ENCODE measurements at regions not wholly inside any gene's neighbourhood (a gene's known extent, or its start where the extent isn't known, plus 50 kb on each side); places are given as distances from the start of the nearest gene placed in this dataset.

- Histone ChIP-seq H3K9me3 (ENCODE audit: control insufficient read depth in 2 of 3, low read length in 3 of 3) (no peaks in the 10 kb centered on the region), H3K27ac (ENCODE audit: low read depth, low read length) (no peak overlapping the region), H3K4me3 (ENCODE audit: low read length) (no peak overlapping the region), H3K27me3 (ENCODE audit: control insufficient read depth in 2 of 2, insufficient read depth in 2 of 2, low read length in 2 of 2) (no peaks in the 10 kb centered on the region), H3K4me1 (ENCODE audit: control insufficient read depth in 2 of 2, insufficient read depth in 2 of 2, low read length in 2 of 2) (no peaks in the 10 kb centered on the region), H3K36me3 (ENCODE audit: control insufficient read depth in 2 of 3, insufficient read depth in 3 of 3, low read length in 3 of 3) (no peaks in the 10 kb centered on the region)
- intact Hi-C loops (cut with micrococcal nuclease) = no loop called here
- H3K27me3 Mint-ChIP-seq = no peaks in the 10 kb centered on the region
- H3K4me3 Mint-ChIP-seq = no peak overlapping the region
- no peak overlapping the region for H3K27ac Mint-ChIP-seq
- ATAC-seq (no peak), DNase-seq (no peak)
- H3K9me3 Mint-ChIP-seq = peaks cover 0 to 19% (median 3%) of the 10 kb centered on the region in 11 donors
- CTCF ChIA-PET = no interaction called here
- no peaks in the 10 kb centered on the region for H3K36me3 Mint-ChIP-seq
- POLR2A ChIA-PET = no interaction called here
- H3K4me1 Mint-ChIP-seq = no peaks in the 10 kb centered on the region
Observed at GRCh38 chr3:182111967-182112366, 400.2 kb downstream of the SOX2 start.

GRCh38 chr3:182115328-182116015 lies 403.7 kb downstream of the SOX2 start:
- no peaks in the 10 kb centered on the region for H3K4me1 ChIP-seq (ENCODE audit: control insufficient read depth in 2 of 2, insufficient read depth in 2 of 2, low read length in 2 of 2)
- no peaks in the 10 kb centered on the region for H3K36me3 ChIP-seq (ENCODE audit: control insufficient read depth in 2 of 3, insufficient read depth in 3 of 3, low read length in 3 of 3)
- H3K27ac ChIP-seq (ENCODE audit: low read depth, low read length) = no peak overlapping the region
- no peak overlapping the region for H3K4me3 ChIP-seq (ENCODE audit: low read length)
- Mint-ChIP-seq H3K27me3 (no peaks in the 10 kb centered on the region), H3K4me3 (no peak overlapping the region), H3K36me3 (no peaks in the 10 kb centered on the region), H3K9me3 (peaks cover 0 to 8% (median 0%) of the 10 kb centered on the region in 11 donors), H3K4me1 (no peaks in the 10 kb centered on the region), H3K27ac (no peak overlapping the region)
- intact Hi-C loops (cut with micrococcal nuclease) = no loop called here
- POLR2A ChIA-PET = no interaction called here
- DNase-seq = no peak
- no peak for ATAC-seq
- no peaks in the 10 kb centered on the region for H3K27me3 ChIP-seq (ENCODE audit: control insufficient read depth in 2 of 2, insufficient read depth in 2 of 2, low read length in 2 of 2)
- H3K9me3 ChIP-seq (ENCODE audit: control insufficient read depth in 2 of 3, low read length in 3 of 3) = no peaks in the 10 kb centered on the region
- CTCF ChIA-PET = no interaction called here

GRCh38 chr3:182116386-182116785 lies 404.7 kb downstream of the SOX2 start:
- no peak overlapping the region for H3K27ac ChIP-seq (ENCODE audit: low read depth, low read length)
- H3K4me3 ChIP-seq (ENCODE audit: low read length) = no peak overlapping the region
- DNase-seq = no peak
- Mint-ChIP-seq H3K4me3 (no peak overlapping the region), H3K9me3 (peaks cover 0 to 5% (median 0%) of the 10 kb centered on the region in 11 donors), H3K27me3 (no peaks in the 10 kb centered on the region), H3K4me1 (no peaks in the 10 kb centered on the region), H3K36me3 (no peaks in the 10 kb centered on the region), H3K27ac (no peak overlapping the region)
- ChIA-PET CTCF (no interaction called here), POLR2A (no interaction called here)
- no peak for ATAC-seq
- H3K9me3 ChIP-seq (ENCODE audit: control insufficient read depth in 2 of 3, low read length in 3 of 3) = no peaks in the 10 kb centered on the region
- H3K36me3 ChIP-seq (ENCODE audit: control insufficient read depth in 2 of 3, insufficient read depth in 3 of 3, low read length in 3 of 3) = no peaks in the 10 kb centered on the region
- H3K4me1 ChIP-seq (ENCODE audit: control insufficient read depth in 2 of 2, insufficient read depth in 2 of 2, low read length in 2 of 2) = no peaks in the 10 kb centered on the region
- no peaks in the 10 kb centered on the region for H3K27me3 ChIP-seq (ENCODE audit: control insufficient read depth in 2 of 2, insufficient read depth in 2 of 2, low read length in 2 of 2)
- intact Hi-C loops (cut with micrococcal nuclease) = no loop called here

DNA sequence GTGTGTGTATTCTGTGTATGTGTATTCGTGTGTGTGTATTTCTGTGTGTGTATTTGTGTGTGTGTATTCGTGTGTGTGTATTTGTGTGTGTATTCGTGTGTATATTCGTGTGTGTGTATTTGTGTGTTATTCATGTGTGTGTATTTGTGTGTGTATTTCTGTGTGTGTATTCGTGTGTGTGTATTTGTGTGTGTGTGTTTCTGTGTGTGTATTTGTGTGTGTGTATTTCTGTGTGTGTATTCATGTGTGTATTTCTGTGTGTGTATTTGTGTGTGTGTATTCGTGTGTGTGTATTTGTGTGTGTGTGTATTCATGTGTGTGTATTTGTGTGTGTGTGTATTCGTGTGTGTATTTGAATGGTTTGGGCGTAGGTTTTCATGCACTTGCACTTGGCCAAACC lies 405.4 kb downstream of the SOX2 start:
- DNase-seq = no peak
- H3K4me1 Mint-ChIP-seq = no peaks in the 10 kb centered on the region

DNA sequence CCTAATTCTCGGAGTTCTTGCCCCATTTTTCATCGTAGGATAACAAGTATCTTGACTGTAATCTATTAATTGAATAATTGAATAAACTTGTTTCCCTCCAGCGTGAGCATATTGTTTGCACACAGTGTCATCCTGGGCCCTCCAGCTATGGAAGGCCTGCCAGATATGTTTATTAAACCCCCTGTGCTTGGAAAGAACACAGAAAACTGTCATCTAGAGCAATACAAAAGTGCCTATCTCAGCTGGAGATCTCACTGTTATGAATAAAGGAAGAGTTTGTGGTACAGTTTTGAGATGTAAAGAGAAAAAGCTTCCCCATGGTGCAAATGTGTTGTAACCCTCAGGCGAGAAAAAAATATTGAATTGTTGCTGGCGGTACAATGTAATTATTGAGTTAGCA lies 405.9 kb downstream of the SOX2 start:
- no peaks in the 10 kb centered on the region for H3K4me1 Mint-ChIP-seq
- ATAC-seq (no peak), DNase-seq (no peak)
- no peak overlapping the region for H3K27ac Mint-ChIP-seq
- Histone ChIP-seq H3K27me3 (ENCODE audit: control insufficient read depth in 2 of 2, insufficient read depth in 2 of 2, low read length in 2 of 2) (no peaks in the 10 kb centered on the region), H3K36me3 (ENCODE audit: control insufficient read depth in 2 of 3, insufficient read depth in 3 of 3, low read length in 3 of 3) (no peaks in the 10 kb centered on the region), H3K9me3 (ENCODE audit: control insufficient read depth in 2 of 3, low read length in 3 of 3) (no peaks in the 10 kb centered on the region), H3K4me1 (ENCODE audit: control insufficient read depth in 2 of 2, insufficient read depth in 2 of 2, low read length in 2 of 2) (no peaks in the 10 kb centered on the region), H3K4me3 (ENCODE audit: low read length) (no peak overlapping the region), H3K27ac (ENCODE audit: low read depth, low read length) (no peak overlapping the region)
- no peaks in the 10 kb centered on the region for H3K36me3 Mint-ChIP-seq
- H3K27me3 Mint-ChIP-seq = no peaks in the 10 kb centered on the region
- POLR2A ChIA-PET = no interaction called here
- intact Hi-C loops (cut with micrococcal nuclease) = no loop called here
- no peak overlapping the region for H3K4me3 Mint-ChIP-seq
- CTCF ChIA-PET = no interaction called here
- H3K9me3 Mint-ChIP-seq = peaks cover 0 to 5% (median 0%) of the 10 kb centered on the region in 11 donors

More for the DNA sequence above, 405.4 kb downstream of the SOX2 start:
- H3K27ac ChIP-seq (ENCODE audit: low read depth, low read length) = no peak overlapping the region
- intact Hi-C loops (cut with micrococcal nuclease) = no loop called here
- no peaks in the 10 kb centered on the region for H3K36me3 Mint-ChIP-seq
- H3K27me3 Mint-ChIP-seq = no peaks in the 10 kb centered on the region
- H3K4me3 ChIP-seq (ENCODE audit: low read length) = no peak overlapping the region
- H3K9me3 ChIP-seq (ENCODE audit: control insufficient read depth in 2 of 3, low read length in 3 of 3) = no peaks in the 10 kb centered on the region
- no peaks in the 10 kb centered on the region for H3K36me3 ChIP-seq (ENCODE audit: control insufficient read depth in 2 of 3, insufficient read depth in 3 of 3, low read length in 3 of 3)
- no peaks in the 10 kb centered on the region for H3K4me1 ChIP-seq (ENCODE audit: control insufficient read depth in 2 of 2, insufficient read depth in 2 of 2, low read length in 2 of 2)
- peaks cover 0 to 5% (median 0%) of the 10 kb centered on the region in 11 donors for H3K9me3 Mint-ChIP-seq
- H3K4me3 Mint-ChIP-seq = no peak overlapping the region
- ChIA-PET CTCF (no interaction called here), POLR2A (no interaction called here)
- no peak for ATAC-seq
- no peaks in the 10 kb centered on the region for H3K27me3 ChIP-seq (ENCODE audit: control insufficient read depth in 2 of 2, insufficient read depth in 2 of 2, low read length in 2 of 2)
- H3K27ac Mint-ChIP-seq = no peak overlapping the region

DNA sequence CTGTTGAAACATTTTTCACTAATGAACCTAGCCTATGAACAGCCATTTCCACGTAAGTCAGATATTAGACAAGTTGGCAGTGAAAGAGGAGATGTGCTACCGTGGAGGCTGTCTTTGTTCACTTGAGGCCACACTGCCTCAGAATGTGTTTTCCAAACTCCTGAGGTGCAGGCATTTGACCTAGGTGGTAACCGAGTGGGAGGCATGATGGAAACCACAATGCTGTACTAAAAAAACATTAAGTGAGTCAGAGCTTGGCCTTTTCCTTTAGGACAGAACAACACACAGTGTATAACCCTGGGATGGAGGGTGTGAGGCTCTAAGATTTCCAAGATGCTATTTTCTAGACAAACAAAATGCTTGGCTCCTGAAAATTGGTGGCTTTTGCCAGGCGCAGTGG lies 406.3 kb downstream of the SOX2 start:
- ATAC-seq (no peak), DNase-seq (no peak)
- Histone ChIP-seq H3K36me3 (ENCODE audit: control insufficient read depth in 2 of 3, insufficient read depth in 3 of 3, low read length in 3 of 3) (no peaks in the 10 kb centered on the region), H3K9me3 (ENCODE audit: control insufficient read depth in 2 of 3, low read length in 3 of 3) (no peaks in the 10 kb centered on the region), H3K27ac (ENCODE audit: low read depth, low read length) (no peak overlapping the region), H3K4me1 (ENCODE audit: control insufficient read depth in 2 of 2, insufficient read depth in 2 of 2, low read length in 2 of 2) (no peaks in the 10 kb centered on the region), H3K27me3 (ENCODE audit: control insufficient read depth in 2 of 2, insufficient read depth in 2 of 2, low read length in 2 of 2) (no peaks in the 10 kb centered on the region), H3K4me3 (ENCODE audit: low read length) (no peak overlapping the region)
- H3K9me3 Mint-ChIP-seq = peaks cover 0 to 5% (median 0%) of the 10 kb centered on the region in 11 donors
- intact Hi-C loops (cut with micrococcal nuclease) = no loop called here
- no peak overlapping the region for H3K4me3 Mint-ChIP-seq
- no peaks in the 10 kb centered on the region for H3K4me1 Mint-ChIP-seq
- no peak overlapping the region for H3K27ac Mint-ChIP-seq
- ChIA-PET POLR2A (no interaction called here), CTCF (no interaction called here)
- H3K36me3 Mint-ChIP-seq = no peaks in the 10 kb centered on the region
- H3K27me3 Mint-ChIP-seq = no peaks in the 10 kb centered on the region

DNA sequence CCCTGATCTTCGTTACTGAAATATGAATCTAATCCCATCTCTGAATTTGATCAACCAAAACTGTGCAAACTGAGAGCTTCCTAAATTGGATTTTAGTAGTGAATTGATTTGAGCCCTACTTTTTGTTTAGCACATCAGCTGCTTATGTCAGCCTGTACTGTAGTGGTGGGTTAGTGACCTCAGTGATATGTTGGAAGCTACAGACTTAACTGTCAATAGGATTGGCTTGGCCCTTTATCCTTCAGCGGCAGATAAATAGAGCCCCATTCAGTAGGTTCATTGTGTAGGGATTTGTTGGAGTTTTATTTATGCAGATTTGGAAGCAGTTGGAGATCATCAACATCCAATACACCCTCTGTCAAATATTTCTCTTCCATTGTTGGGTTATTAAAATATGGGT lies 409.7 kb downstream of the SOX2 start:
- ChIA-PET CTCF (no interaction called here), POLR2A (no interaction called here)
- H3K27ac ChIP-seq (ENCODE audit: low read depth, low read length) = no peak overlapping the region
- Mint-ChIP-seq H3K4me1 (no peaks in the 10 kb centered on the region), H3K36me3 (no peaks in the 10 kb centered on the region), H3K4me3 (no peak overlapping the region), H3K27ac (no peak overlapping the region), H3K27me3 (no peaks in the 10 kb centered on the region), H3K9me3 (no peaks in the 10 kb centered on the region)
- H3K4me3 ChIP-seq (ENCODE audit: low read length) = no peak overlapping the region
- no peaks in the 10 kb centered on the region for H3K9me3 ChIP-seq (ENCODE audit: control insufficient read depth in 2 of 3, low read length in 3 of 3)
- DNase-seq (no peak), ATAC-seq (no peak)
- intact Hi-C loops (cut with micrococcal nuclease) = no loop called here
- H3K36me3 ChIP-seq (ENCODE audit: control insufficient read depth in 2 of 3, insufficient read depth in 3 of 3, low read length in 3 of 3) = no peaks in the 10 kb centered on the region
- no peaks in the 10 kb centered on the region for H3K27me3 ChIP-seq (ENCODE audit: control insufficient read depth in 2 of 2, insufficient read depth in 2 of 2, low read length in 2 of 2)
- no peaks in the 10 kb centered on the region for H3K4me1 ChIP-seq (ENCODE audit: control insufficient read depth in 2 of 2, insufficient read depth in 2 of 2, low read length in 2 of 2)

Measured in naive thymus-derived CD4-positive, alpha-beta T cell (primary cell).